Left colon (tissue), 2 donors: ENCODE measurements at regions not wholly inside any gene's neighbourhood (a gene's known extent, or its start where the extent isn't known, plus 50 kb on each side); places are given as distances from the start of the nearest gene placed in this dataset.

Source experiments
- ATAC-seq: fragments of 200-7000 bp; cut with Tn5 transposase; one replicate; pipeline ENCODE4 v1.9.1; 2020; ENCODE audit warnings: mild to moderate bottlenecking, moderate library complexity
- DNase-seq, 2 donors: peaks; one replicate each; pipeline ENCODE4 v3.0.0-alpha.2; 2020
- intact Hi-C, 2 donors: fragments of 100-400 bp; cut with DNase I in 1 of 2; cut with micrococcal nuclease in 1 of 2; formaldehyde crosslinking; loops; one replicate each; pipeline versions ENCODE4 v1.11.2 to v1.14.0; 2022; cut with DNase I, micrococcal nuclease
- donor health status: DM: no; HTN: no; CAD: no.
- donor health status: DM: yes; HTN: yes; CAD: no.

- no peak for ATAC-seq
- no peak for DNase-seq
- intact Hi-C loops = no loop called here
Observed at GRCh38 chr19:30932854-30933253, 416.4 kb downstream of the TSHZ3 start.

GRCh38 chr19:30930941-30931706 is 418.1 kb downstream of the TSHZ3 start:
- intact Hi-C loops = no loop called here
- DNase-seq (no peak), ATAC-seq (no peak)

- intact Hi-C loops = no loop called here
- DNase-seq = no peak
- ATAC-seq = no peak
Observed at GRCh38 chr19:30927705-30928104, 421.5 kb downstream of the TSHZ3 start.

GRCh38 chr19:30924670-30925069 is 424.6 kb downstream of the TSHZ3 start:
- DNase-seq = no peak
- no peak for ATAC-seq
- intact Hi-C loops = no loop called here

GRCh38 chr19:30924069-30924636 is 425.1 kb downstream of the TSHZ3 start:
- DNase-seq (no peak), ATAC-seq (no peak)
- intact Hi-C loops = no loop called here

GRCh38 chr19:30923621-30924020 is 425.6 kb downstream of the TSHZ3 start:
- no peak for ATAC-seq
- DNase-seq = no peak
- intact Hi-C loops = no loop called here

GRCh38 chr19:30923096-30923495 is 426.1 kb downstream of the TSHZ3 start:
- intact Hi-C loops = no loop called here
- ATAC-seq (no peak), DNase-seq (no peak)

GRCh38 chr19:30920222-30920621 is 429.0 kb downstream of the TSHZ3 start:
- DNase-seq (no peak), ATAC-seq (no peak)
- intact Hi-C loops = no loop called here

GRCh38 chr19:30919737-30920136 is 429.5 kb downstream of the TSHZ3 start:
- intact Hi-C loops = no loop called here
- DNase-seq (no peak), ATAC-seq (no peak)

- DNase-seq (no peak), ATAC-seq (no peak)
- intact Hi-C loops = no loop called here
Observed at GRCh38 chr19:30916238-30916637, 433.0 kb downstream of the TSHZ3 start.

- ATAC-seq (no peak), DNase-seq (no peak)
- intact Hi-C loops = no loop called here
Observed at GRCh38 chr19:30911491-30911890, 437.7 kb downstream of the TSHZ3 start.

GRCh38 chr19:30910485-30911240 is 438.6 kb downstream of the TSHZ3 start:
- no peak for DNase-seq
- intact Hi-C loops = no loop called here
- no peak for ATAC-seq

- DNase-seq (no peak), ATAC-seq (no peak)
- intact Hi-C loops = no loop called here
Observed at GRCh38 chr19:30909216-30909615, 440.0 kb downstream of the TSHZ3 start.

GRCh38 chr19:30908262-30908771 is 440.9 kb downstream of the TSHZ3 start:
- ATAC-seq (no peak), DNase-seq (no peak)
- intact Hi-C loops = no loop called here

GRCh38 chr19:30906871-30907270 is 442.4 kb downstream of the TSHZ3 start:
- DNase-seq = no peak
- intact Hi-C loops = no loop called here
- ATAC-seq = no peak

GRCh38 chr19:30900051-30900450 is 449.2 kb downstream of the TSHZ3 start:
- ATAC-seq (no peak), DNase-seq (no peak)
- intact Hi-C loops = no loop called here

- intact Hi-C loops = no loop called here
- no peak for DNase-seq
- no peak for ATAC-seq
Observed at GRCh38 chr19:30898353-30899103, 450.7 kb downstream of the TSHZ3 start.

- intact Hi-C loops = no loop called here
- ATAC-seq (no peak), DNase-seq (no peak)
Observed at GRCh38 chr19:30897553-30897952, 451.7 kb downstream of the TSHZ3 start.

GRCh38 chr19:30897034-30897433 is 452.2 kb downstream of the TSHZ3 start:
- no peak for DNase-seq
- intact Hi-C loops = no loop called here
- no peak for ATAC-seq
